Mammary epithelial cell (primary cell): ENCODE measurements at regions not wholly inside any gene's neighbourhood (a gene's known extent, or its start where the extent isn't known, plus 50 kb on each side); places are given as distances from the start of the nearest gene placed in this dataset.

Source experiments
- CTCF ChIP-seq, 2 donors: IDR thresholded peaks in 1 of 2; conservative IDR thresholded peaks in 1 of 2; 2 replicates each; pipeline ENCODE4 v1.5.1; 2011 to 2012; ENCODE audit warnings: inconsistent platforms in 2 of 2, low read length in 2 of 2, mild to moderate bottlenecking in 2 of 2, control low read depth in 1 of 2, low read depth in 1 of 2; ENCODE audit not compliant: insufficient read depth in 1 of 2; ENCODE audit errors: extremely low read depth in 1 of 2
- EZH2 ChIP-seq: IDR thresholded peaks from 2 replicates; pipeline ENCODE4 v1.6.1; 2012; ENCODE audit warnings: low read length, inconsistent platforms, borderline replicate concordance

- TF ChIP-seq CTCF (conservative IDR thresholded peaks at IDR 0.05 in 1 of 2, IDR thresholded peaks at IDR 0.05 in 1 of 2; ENCODE audit: extremely low read depth in 1 of 2, insufficient read depth in 1 of 2, low read depth in 1 of 2, low read length in 2 of 2) (no peak), EZH2 (no peak)
Observed at GRCh38 chr15:63436341-63436740, 54.7 kb upstream of the CA12 start.
